GM18867 (cell line): ENCODE measurements at regions not wholly inside any gene's neighbourhood (a gene's known extent, or its start where the extent isn't known, plus 50 kb on each side); places are given as distances from the start of the nearest gene placed in this dataset.
"Not testable (repeated sequence)": the region's sequence is repeated elsewhere in the genome, so short reads cannot be mapped to it uniquely, and the experiment has no call there.

Experiments
- ATAC-seq: cut with Tn5 transposase; IDR thresholded peaks from one replicate; pipeline ENCODE4 v1.9.1; 2021; ENCODE audit warnings: mild to moderate bottlenecking, moderate library complexity; ENCODE audit not compliant: unreplicated experiment

GRCh38 chr10:33073641-33074415, 115.8 kb upstream of the ITGB1 start:
- ATAC-seq, result no peak

GRCh38 chr10:33071857-33072256, 113.8 kb upstream of the ITGB1 start:
- no peak for ATAC-seq

DNA sequence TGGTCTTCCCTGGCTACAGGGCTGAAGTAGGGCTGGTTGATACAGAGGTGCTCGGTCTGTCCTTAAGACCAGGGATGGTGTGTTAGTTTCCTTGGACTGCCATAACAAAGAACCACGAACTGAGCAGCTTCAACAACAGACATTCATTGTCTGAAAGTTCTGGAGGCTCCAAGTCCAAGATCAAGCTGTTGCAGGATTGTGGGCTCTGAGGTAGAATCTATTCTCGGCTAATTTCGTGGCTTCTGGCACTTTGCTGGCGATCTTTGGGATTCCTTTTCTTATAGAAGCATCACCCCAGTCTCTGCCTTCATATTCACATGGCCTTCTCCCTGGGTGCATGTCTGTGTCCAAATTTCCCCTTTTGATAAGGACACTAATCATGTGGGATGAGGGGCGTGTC, 112.1 kb upstream of the ITGB1 start:
- ATAC-seq, result no peak

GRCh38 chr10:33067917-33068316, 109.9 kb upstream of the ITGB1 start:
- no peak for ATAC-seq

DNA sequence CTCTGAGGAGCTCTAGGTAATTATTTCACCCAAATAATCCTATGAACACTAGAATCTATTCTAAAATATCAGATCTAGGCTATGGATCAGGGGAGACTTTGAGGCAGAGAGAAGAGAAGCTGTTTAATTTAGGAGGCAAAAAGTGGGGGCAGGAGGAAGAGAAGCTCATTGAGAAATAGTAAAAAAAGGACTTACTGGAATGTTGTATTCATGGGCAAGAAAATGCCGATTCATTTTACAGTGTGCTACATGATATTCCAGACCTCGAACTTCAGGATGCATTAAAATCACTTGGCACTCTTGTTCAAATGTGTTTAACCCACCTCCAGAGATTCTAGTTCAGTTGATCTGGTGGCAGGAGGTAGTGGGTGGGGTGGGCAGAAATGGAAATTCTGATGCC, 109.5 kb upstream of the ITGB1 start:
- no peak for ATAC-seq

- no peak for ATAC-seq
These were observed 108.7 kb upstream of the ITGB1 start for GRCh38 chr10:33066558-33067236.

DNA sequence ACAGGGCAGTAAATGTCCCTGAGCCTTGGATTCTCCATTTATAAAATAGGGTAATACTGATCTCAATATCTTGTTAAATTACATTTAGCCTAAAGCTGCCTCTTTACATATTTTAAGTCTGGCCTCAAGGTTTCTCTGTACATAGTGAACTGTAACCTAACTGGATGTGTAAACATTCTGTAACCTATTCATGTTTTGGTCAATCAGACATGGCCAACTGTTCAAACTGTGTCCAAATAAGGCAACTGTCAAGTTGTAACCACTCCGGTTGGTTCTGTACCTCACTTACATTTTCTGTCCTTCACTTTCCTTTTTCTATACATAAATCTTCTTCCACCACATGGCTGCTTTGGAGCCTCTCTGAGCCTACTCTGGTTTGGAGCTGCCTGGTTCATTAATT, 107.1 kb upstream of the ITGB1 start:
- no peak for ATAC-seq

DNA sequence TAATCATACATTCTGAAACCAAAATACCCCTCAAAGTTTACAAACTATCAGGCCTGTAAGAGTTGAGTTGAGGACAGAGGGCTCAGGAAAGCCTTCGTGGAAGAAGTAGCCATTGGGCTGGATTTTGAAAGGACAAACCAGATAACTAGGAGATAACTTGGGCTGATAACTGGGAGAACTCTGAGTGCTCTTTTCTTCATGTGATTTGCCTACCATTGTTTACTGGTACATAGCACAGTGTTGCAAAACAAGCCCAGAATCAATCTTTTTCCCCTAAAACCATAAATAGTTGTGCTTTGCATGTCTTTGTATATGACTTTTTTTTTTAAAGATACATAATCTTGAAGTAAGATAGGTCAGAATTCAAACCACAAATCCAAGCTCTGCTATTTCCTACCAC, 106.7 kb upstream of the ITGB1 start:
- no peak for ATAC-seq

DNA sequence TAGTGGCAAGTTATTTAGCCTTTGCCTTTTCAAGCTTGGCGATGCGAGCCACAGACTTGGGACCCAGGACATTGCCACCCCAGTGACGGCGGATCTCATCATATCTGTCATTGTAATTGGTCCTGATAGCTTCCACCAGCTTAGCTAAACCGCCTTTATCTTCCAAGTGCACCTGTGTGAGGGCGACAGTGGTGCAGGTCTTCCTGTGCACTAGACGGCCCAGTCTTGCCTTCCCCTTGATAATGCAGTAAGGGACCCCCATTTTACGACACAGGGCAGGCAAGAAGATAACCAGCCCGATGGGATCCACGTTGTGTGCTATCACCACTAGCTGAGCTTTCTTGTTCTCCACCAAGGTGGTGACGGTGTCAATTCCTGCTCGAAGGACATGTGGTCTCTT, 99.6 kb upstream of the ITGB1 start:
- no peak for ATAC-seq

GRCh38 chr10:33056828-33057596, 99.0 kb upstream of the ITGB1 start:
- ATAC-seq, result no peak

DNA sequence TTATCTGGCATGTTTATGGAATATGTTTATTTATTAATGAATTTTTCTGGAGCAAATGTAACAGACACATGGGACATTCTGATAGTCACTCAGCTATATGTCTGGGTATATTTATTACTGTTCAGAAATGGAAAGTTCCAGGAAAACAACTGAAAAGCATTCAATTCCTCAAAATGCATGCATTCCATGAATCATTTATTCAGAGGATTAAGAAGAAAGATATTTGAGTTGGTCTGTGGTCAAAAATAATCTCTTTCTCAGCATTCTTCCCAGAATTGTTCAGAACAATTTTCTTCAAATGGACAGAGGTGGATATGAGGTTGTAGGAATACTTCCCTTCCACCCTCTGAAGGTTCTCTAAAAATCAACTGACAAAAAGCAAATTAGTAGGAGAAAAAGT, 97.6 kb upstream of the ITGB1 start:
- ATAC-seq, result no peak

- no peak for ATAC-seq
These were observed 95.1 kb upstream of the ITGB1 start for GRCh38 chr10:33052915-33053810.

DNA sequence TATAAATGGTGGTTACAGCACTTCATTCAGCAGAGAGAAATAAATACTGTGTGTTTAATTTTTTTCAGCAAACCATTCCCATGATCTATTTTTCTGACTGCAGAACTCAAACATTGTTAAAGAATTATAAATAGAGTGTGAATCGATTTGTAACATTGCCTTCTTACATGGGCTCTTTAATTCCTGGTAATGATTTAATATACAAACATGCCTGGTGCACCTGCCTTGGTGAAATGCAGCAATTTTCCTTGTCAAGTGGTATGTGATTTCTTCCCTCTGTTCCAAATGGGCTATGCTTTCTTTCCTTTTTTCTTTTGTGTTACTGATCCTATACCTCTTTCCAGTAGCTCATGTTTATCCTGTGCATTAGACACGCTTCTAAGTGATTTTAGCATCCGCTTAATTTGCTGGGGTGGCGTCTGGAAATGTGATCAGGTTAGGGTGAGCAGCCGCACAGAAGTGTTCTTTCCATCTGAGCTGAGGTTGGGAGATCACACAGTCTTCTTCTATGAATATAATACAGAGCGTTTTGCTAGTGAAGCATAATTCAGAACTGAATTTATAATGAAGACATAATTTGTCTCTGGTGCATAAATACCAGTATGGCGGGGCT, 94.3 kb upstream of the ITGB1 start:
- ATAC-seq, result no peak

DNA sequence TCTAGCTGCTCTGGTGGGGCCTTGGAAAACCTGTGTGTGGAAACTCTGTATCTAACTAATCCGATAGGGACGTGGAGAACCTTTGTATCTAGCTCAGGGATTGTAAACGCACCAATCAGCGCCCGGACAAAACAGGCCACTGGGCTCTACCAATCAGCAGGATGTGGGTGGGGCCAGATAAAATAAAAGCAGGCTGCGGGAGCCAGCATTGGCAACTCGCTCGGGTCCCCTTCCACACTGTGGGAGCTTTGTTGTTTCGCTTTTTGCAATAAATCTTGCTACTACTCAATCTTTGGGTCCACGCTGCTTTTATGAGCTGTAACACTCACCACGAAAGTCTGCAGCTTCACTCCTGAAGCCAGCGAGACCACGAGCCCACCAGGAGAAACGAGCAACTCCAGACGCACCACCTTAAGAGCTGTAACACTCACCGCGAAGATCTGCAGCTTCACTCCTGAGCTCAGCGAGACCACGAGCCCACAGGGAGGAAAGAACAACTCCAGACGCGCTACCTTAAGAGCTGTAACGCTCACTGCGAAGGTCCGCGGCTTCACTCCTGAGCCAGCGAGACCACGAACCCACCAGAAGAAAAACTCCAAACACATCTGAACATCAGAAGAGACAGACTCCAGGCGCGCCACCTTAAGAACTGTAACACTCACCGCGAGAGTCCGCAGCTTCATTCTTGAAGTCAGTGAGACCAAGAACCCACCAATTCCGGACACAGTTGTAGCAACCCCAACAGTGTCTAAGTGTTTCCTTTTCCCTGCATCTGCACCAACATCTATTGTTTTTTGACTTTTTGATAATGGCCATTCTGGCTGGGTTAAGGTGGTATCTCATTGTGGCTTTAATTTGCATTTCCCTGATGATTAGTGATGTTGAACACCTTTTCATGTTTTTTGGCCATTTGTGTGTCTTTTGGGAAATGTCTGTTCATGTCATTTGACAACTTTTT, 92.2 kb upstream of the ITGB1 start:
- not testable (repeated sequence) for ATAC-seq

GRCh38 chr10:33048223-33048622, 90.2 kb upstream of the ITGB1 start:
- no peak for ATAC-seq

GRCh38 chr10:33047655-33048054, 89.6 kb upstream of the ITGB1 start:
- ATAC-seq, result no peak

GRCh38 chr10:33046792-33047191, 88.8 kb upstream of the ITGB1 start:
- no peak for ATAC-seq

- ATAC-seq, result no peak
These were observed 87.4 kb upstream of the ITGB1 start for GRCh38 chr10:33045421-33045820.

DNA sequence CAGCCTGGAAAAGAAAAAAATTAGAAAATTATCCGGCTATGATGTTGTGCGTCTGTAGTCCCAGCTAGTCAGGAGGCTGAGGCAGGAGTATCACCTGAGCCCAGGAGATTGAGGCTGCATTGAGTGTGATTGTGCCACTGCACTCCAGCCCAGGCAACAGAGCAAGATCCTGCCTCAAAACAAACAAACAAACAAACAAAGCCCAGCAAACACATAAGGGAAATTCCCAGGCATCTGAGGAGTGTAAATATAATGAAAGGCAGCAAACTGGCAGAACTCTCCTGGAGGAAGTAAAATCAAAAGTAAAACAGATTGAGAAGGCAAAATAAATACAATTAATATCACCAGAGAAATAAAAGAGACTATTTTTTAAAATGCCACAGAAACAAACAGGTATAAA, 84.5 kb upstream of the ITGB1 start:
- no peak for ATAC-seq
